ENCODE measurements at regions not wholly inside any gene's neighbourhood (a gene's known extent, or its start where the extent isn't known, plus 50 kb on each side); places are given as distances from the start of the nearest gene placed in this dataset.
"Not testable (repeated sequence)": the region's sequence is repeated elsewhere in the genome, so short reads cannot be mapped to it uniquely, and the experiment has no call there.

DNA sequence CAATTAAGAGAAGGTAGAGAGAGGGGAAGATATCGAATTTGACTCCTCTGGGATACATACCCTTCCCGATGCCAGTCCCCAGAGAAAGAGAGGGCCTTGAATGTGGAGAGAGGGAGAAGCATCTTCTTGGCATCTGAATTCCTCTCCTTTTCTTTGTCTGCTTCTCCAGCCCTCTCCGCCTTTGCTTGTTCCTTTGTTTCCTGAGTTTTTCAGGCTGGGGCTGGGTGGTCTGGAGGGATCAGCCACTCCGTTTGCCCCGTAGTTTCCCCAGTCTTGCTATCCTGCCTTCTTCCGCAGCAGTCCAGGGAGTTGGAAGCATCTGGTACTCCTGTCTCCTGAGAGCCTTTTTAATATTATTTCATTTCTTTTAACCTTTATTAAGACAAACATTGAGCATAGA, 107.1 kb upstream of the CADM1 start:
- peaks cover 0 to 11% of the 10 kb centered on the region in 2 donors for H3K27me3 ChIP-seq
- DNase-seq, result no peak
- TF ChIP-seq, protein P1, sequence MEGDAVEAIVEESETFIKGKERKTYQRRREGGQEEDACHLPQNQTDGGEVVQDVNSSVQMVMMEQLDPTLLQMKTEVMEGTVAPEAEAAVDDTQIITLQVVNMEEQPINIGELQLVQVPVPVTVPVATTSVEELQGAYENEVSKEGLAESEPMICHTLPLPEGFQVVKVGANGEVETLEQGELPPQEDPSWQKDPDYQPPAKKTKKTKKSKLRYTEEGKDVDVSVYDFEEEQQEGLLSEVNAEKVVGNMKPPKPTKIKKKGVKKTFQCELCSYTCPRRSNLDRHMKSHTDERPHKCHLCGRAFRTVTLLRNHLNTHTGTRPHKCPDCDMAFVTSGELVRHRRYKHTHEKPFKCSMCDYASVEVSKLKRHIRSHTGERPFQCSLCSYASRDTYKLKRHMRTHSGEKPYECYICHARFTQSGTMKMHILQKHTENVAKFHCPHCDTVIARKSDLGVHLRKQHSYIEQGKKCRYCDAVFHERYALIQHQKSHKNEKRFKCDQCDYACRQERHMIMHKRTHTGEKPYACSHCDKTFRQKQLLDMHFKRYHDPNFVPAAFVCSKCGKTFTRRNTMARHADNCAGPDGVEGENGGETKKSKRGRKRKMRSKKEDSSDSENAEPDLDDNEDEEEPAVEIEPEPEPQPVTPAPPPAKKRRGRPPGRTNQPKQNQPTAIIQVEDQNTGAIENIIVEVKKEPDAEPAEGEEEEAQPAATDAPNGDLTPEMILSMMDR (IDR thresholded peaks at IDR 0.05), result no peak
- H3K4me1 ChIP-seq, result peaks cover 0 to 23% (median 16%) of the 10 kb centered on the region in 4 donors
- intact Hi-C loops (cut with DNase I; ENCODE audit: low total_unique reads), result no loop called here
- no peaks in the 10 kb centered on the region for H3K9me3 ChIP-seq
- H3K4me3 ChIP-seq, result no peak overlapping the region
- H3K27ac ChIP-seq, result no peak overlapping the region
- no peaks in the 10 kb centered on the region for H3K36me3 ChIP-seq

DNA sequence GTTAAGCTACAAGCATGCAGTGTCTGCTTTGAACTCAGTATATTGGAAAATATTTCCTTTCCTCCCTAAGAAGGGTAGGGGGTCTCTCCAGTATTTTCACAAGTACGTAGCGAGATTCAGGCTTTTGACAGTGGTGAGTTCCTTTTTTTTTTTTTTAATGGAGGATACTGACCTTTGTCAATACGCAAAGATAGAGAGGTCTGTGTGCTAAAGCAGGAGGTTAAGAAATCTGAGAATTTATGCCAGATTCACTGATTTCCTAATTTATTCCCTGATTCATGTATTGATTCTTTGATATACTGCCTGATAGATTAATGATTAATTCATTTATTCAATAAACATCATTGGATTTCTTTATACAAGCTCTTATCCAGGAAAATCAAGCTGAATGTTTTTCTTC, 106.7 kb upstream of the CADM1 start:
- Histone ChIP-seq H3K4me1 (peaks cover 0 to 23% (median 16%) of the 10 kb centered on the region in 4 donors), H3K4me3 (no peak overlapping the region), H3K36me3 (no peaks in the 10 kb centered on the region), H3K9me3 (no peaks in the 10 kb centered on the region), H3K27ac (no peak overlapping the region), H3K27me3 (peaks cover 0 to 11% of the 10 kb centered on the region in 2 donors)
- TF ChIP-seq, protein P1 (IDR thresholded peaks at IDR 0.05), result no peak
- no peak for DNase-seq
- intact Hi-C loops (cut with DNase I; ENCODE audit: low total_unique reads), result no loop called here

DNA sequence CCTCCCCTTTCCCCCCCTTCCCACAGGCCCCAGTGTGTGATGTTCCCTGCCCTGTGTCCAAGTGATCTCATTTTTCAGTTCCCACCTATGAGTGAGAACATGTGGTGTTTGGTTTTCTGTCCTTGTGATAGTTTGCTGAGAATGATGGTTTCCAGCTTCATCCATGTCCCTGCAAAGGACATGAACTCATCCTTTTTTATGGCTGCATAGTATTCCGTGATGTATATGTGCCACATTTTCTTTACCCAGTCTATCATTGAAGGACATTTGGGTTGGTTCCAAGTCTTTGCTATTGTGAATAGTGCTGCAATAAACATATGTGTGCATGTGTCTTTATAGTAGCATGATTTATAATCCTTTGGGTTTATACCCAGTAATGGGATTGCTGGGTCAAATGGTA, 106.0 kb upstream of the CADM1 start:
- intact Hi-C loops (cut with DNase I; ENCODE audit: low total_unique reads); H3K9me3 ChIP-seq; DNase-seq; H3K27ac ChIP-seq; H3K36me3 ChIP-seq; H3K4me3 ChIP-seq: not testable (repeated sequence)
- Histone ChIP-seq H3K4me1 (peaks cover 0 to 23% (median 16%) of the 10 kb centered on the region in 4 donors), H3K27me3 (peaks cover 0 to 11% of the 10 kb centered on the region in 2 donors)

DNA sequence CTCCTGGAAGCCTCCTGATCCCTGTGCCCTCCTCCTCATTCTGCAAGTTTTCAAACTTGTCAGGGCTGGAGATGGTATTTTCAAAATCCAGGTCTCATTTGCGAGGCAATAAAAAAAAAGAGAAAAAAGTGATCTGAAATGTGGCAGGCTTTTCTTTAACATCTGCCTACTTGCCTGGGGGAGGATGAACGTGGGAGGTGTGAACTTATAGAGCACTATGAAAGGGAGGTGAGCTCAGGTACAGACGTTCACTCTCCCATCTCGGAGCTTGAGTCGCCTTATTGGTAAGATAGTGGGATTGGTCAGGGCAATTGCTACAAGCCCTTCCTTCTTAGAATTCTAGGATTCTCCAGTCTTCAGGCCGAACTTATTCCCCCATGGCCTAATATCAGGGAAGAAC, 104.8 kb upstream of the CADM1 start:
- Histone ChIP-seq H3K27ac (no peak overlapping the region), H3K36me3 (no peaks in the 10 kb centered on the region), H3K9me3 (no peaks in the 10 kb centered on the region), H3K27me3 (peaks cover 0 to 8% of the 10 kb centered on the region in 2 donors), H3K4me1 (peaks cover 0 to 23% (median 16%) of the 10 kb centered on the region in 4 donors), H3K4me3 (no peak overlapping the region)
- intact Hi-C loops (cut with DNase I; ENCODE audit: low total_unique reads), result no loop called here
- TF ChIP-seq, protein P1 (IDR thresholded peaks at IDR 0.05), result no peak
- DNase-seq, result no peak

DNA sequence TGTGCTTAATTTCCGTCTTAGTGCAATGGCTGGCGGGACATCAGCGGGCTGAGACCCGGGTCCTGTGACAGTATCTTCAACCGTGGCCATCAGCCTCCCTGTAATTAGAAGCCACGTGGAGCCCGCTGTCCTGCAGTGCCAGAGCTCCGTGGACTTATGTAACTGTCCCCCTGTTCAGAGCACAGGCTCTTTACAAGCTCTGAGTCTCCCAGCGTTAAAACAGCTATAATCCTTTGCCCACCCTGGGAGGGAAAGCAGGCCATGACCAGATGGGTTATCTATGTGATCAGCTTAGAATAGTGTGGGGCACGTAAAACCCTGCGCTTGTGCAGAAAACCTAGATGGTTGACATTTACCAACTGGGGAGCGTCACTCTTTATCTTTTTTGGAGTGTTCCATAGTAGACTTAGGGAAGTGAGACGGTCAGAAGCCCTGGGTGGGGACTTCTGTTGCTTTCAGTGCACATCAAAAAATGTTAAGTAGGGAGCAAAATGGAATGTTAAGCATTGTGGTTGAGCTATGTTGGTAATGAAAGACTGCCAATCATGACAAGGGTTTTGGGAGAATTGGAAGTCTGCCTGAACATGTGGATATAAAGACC, 103.5 kb upstream of the CADM1 start:
- Histone ChIP-seq H3K36me3 (no peaks in the 10 kb centered on the region), H3K27me3 (peaks cover 0 to 8% of the 10 kb centered on the region in 2 donors), H3K4me3 (no peak overlapping the region), H3K9me3 (no peaks in the 10 kb centered on the region), H3K27ac (no peak overlapping the region), H3K4me1 (peaks cover 0 to 23% (median 16%) of the 10 kb centered on the region in 4 donors)
- DNase-seq, result no peak
- intact Hi-C loops (cut with DNase I; ENCODE audit: low total_unique reads), result no loop called here
- TF ChIP-seq, protein P1 (IDR thresholded peaks at IDR 0.05), result no peak

DNA sequence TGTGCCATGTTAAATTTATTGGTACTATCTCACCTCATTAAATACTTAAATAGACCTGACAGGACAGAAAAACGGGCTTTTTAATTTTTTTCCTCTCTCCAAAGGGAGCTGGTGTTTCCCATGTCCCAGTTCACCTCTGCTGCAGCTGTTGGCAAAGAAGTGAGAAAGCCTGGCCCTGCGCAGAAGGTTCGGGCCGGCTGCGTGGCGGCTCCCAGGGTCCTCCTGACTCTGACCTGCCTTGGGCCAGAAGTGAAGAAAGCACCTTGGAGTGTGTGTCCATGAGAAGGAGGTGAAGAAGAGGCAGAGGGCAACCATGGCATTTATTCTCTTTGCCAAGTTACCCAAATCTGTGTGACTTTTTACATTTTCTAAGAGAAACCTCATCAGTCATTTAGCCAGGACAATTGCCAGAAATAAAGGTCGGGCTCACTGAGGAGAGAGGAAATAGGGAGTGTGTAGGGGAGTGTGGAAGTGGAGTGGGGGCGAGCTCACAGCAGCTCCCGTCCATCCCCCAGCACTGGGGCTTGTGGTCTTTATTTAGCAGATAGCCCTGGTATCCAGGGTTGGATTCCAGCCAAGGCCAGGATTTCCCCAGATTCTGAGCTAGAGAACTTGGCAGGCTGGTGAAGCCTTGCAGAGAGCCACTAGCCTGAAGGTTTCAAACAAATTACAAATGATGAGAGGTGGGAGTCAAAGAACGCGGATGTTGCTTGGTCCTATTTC, 102.4 kb upstream of the CADM1 start:
- Histone ChIP-seq H3K27me3 (peaks cover 0 to 8% of the 10 kb centered on the region in 2 donors), H3K4me3 (no peak overlapping the region), H3K9me3 (no peaks in the 10 kb centered on the region), H3K4me1 (peaks cover 0 to 23% (median 16%) of the 10 kb centered on the region in 4 donors), H3K27ac (no peak overlapping the region), H3K36me3 (no peaks in the 10 kb centered on the region)
- intact Hi-C loops (cut with DNase I; ENCODE audit: low total_unique reads), result no loop called here
- TF ChIP-seq, protein P1 (IDR thresholded peaks at IDR 0.05), result no peak
- no peak for DNase-seq
